HG03025 (cell line): ENCODE measurements at regions not wholly inside any gene's neighbourhood (a gene's known extent, or its start where the extent isn't known, plus 50 kb on each side); places are given as distances from the start of the nearest gene placed in this dataset.
"Not testable (repeated sequence)": the region's sequence is repeated elsewhere in the genome, so short reads cannot be mapped to it uniquely, and the experiment has no call there.

Experiments used
- ATAC-seq: cut with Tn5 transposase; IDR thresholded peaks from one replicate; pipeline ENCODE4 v1.9.1; 2021; ENCODE audit warnings: mild to moderate bottlenecking, moderate library complexity; ENCODE audit not compliant: unreplicated experiment, low FRiP score

GRCh38 chrX:40383360-40383759 lies 197.4 kb upstream of the ATP6AP2 start:
- ATAC-seq = no peak

GRCh38 chrX:40380655-40381488 lies 199.9 kb upstream of the ATP6AP2 start:
- no peak for ATAC-seq

GRCh38 chrX:40377684-40378083 lies 203.1 kb upstream of the ATP6AP2 start:
- ATAC-seq = no peak

- ATAC-seq = no peak
These were observed 206.3 kb upstream of the ATP6AP2 start for GRCh38 chrX:40374486-40374885.

GRCh38 chrX:40373641-40374040 lies 207.1 kb upstream of the ATP6AP2 start:
- ATAC-seq = no peak

- ATAC-seq = no peak
These were observed 207.7 kb upstream of the ATP6AP2 start for GRCh38 chrX:40373025-40373424.

- no peak for ATAC-seq
These were observed 209.4 kb upstream of the ATP6AP2 start for GRCh38 chrX:40371376-40371775.

GRCh38 chrX:40368611-40369061 lies 212.1 kb upstream of the ATP6AP2 start:
- ATAC-seq = no peak

- no peak for ATAC-seq
These were observed 214.1 kb upstream of the ATP6AP2 start for GRCh38 chrX:40366661-40367060.

- ATAC-seq = not testable (repeated sequence)
These were observed 218.5 kb upstream of the ATP6AP2 start for GRCh38 chrX:40362291-40362690.

- ATAC-seq = no peak
These were observed 220.2 kb upstream of the ATP6AP2 start for GRCh38 chrX:40360557-40360956.

GRCh38 chrX:40359593-40359992 lies 221.2 kb upstream of the ATP6AP2 start:
- ATAC-seq = no peak

- no peak for ATAC-seq
These were observed 221.8 kb upstream of the ATP6AP2 start for GRCh38 chrX:40358994-40359393.

GRCh38 chrX:40349251-40349650 lies 231.5 kb upstream of the ATP6AP2 start:
- ATAC-seq = no peak

GRCh38 chrX:40346379-40346778 lies 234.4 kb upstream of the ATP6AP2 start:
- ATAC-seq = no peak

- ATAC-seq = no peak
These were observed 237.5 kb upstream of the ATP6AP2 start for GRCh38 chrX:40343319-40343718.

GRCh38 chrX:40340116-40340515 lies 240.7 kb upstream of the ATP6AP2 start:
- no peak for ATAC-seq

GRCh38 chrX:40333344-40333743 lies 235.6 kb upstream of the BCOR start:
- ATAC-seq = no peak

- ATAC-seq = no peak
These were observed 234.0 kb upstream of the BCOR start for GRCh38 chrX:40331762-40332161.

- ATAC-seq = no peak
These were observed 233.6 kb upstream of the BCOR start for GRCh38 chrX:40331353-40331752.

- no peak for ATAC-seq
These were observed 231.9 kb upstream of the BCOR start for GRCh38 chrX:40329616-40330015.

GRCh38 chrX:40327085-40327484 lies 229.3 kb upstream of the BCOR start:
- ATAC-seq = no peak
